DND-41 (cell line): ENCODE measurements at regions not wholly inside any gene's neighbourhood (a gene's known extent, or its start where the extent isn't known, plus 50 kb on each side); places are given as distances from the start of the nearest gene placed in this dataset.

Experiments
- ATAC-seq: fragments of 200-7000 bp; cut with Tn5 transposase; 3 replicates; pipeline ENCODE4 v1.9.1; 2021; ENCODE audit warnings: low read depth; ENCODE audit not compliant: insufficient read depth
- DNase-seq: peaks from one replicate; pipeline ENCODE4 v3.0.0-alpha.2; 2020
- H2AFZ ChIP-seq: 2 replicates; pipeline ENCODE4 v1.6.0; 2012; ENCODE audit warnings: low read depth, low read length
- H3K27ac ChIP-seq: 2 replicates; pipeline ENCODE4 v1.5.1; 2012; ENCODE audit warnings: low read length, inconsistent platforms
- H3K27me3 ChIP-seq: fragments of 200-600 bp; sonication (generic); 2 replicates; pipeline ENCODE4 v1.6.0; 2012; ENCODE audit warnings: low read length, mild to moderate bottlenecking, inconsistent platforms; ENCODE audit not compliant: insufficient read depth, poor library complexity
- H3K36me3 ChIP-seq: 2 replicates; pipeline ENCODE4 v1.5.1; 2012; ENCODE audit warnings: low read length, inconsistent platforms; ENCODE audit not compliant: insufficient read depth
- H3K4me1 ChIP-seq: 2 replicates; pipeline ENCODE4 v1.5.1; 2012; ENCODE audit warnings: mild to moderate bottlenecking, low read length; ENCODE audit not compliant: insufficient read depth
- H3K4me2 ChIP-seq: 2 replicates; pipeline ENCODE4 v1.6.0; 2012; ENCODE audit warnings: mild to moderate bottlenecking, moderate library complexity, low read length, inconsistent platforms; ENCODE audit not compliant: insufficient read depth
- H3K4me3 ChIP-seq, 2 experiments: fragments of 200-600 bp in 1 of 2; shearing (Covaris generic) in 1 of 2; 2 replicates each; pipeline ENCODE4 v1.5.1; 2012 to 2016; ENCODE audit warnings: inconsistent platforms in 2 of 2, low read length in 2 of 2, mild to moderate bottlenecking in 2 of 2, low read depth in 1 of 2, moderate library complexity in 1 of 2
- H3K79me2 ChIP-seq: 2 replicates; pipeline ENCODE4 v1.6.0; 2012; ENCODE audit warnings: low read length, inconsistent platforms; ENCODE audit not compliant: insufficient read depth
- H3K9ac ChIP-seq: 2 replicates; pipeline ENCODE4 v1.6.0; 2012; ENCODE audit warnings: low read depth, mild to moderate bottlenecking, inconsistent platforms, low read length, moderate library complexity
- H3K9me3 ChIP-seq: 2 replicates; pipeline ENCODE4 v1.5.1; 2012; ENCODE audit warnings: low read length, moderate library complexity, mild to moderate bottlenecking, inconsistent platforms; ENCODE audit not compliant: insufficient read depth, severe bottlenecking
- H4K20me1 ChIP-seq: 2 replicates; pipeline ENCODE4 v1.6.0; 2012; ENCODE audit warnings: low read length; ENCODE audit not compliant: insufficient read depth
- EZH2 ChIP-seq: IDR thresholded peaks from 3 replicates; pipeline ENCODE4 v1.6.1; 2012; ENCODE audit warnings: borderline replicate concordance, low read depth, mild to moderate bottlenecking, moderate library complexity, low read length, inconsistent platforms; ENCODE audit not compliant: severe bottlenecking
- TF ChIP-seq, protein P1 (sequence below): IDR thresholded peaks from 2 replicates; pipeline ENCODE4 v1.5.1; 2012; ENCODE audit warnings: borderline replicate concordance, low read length, moderate library complexity, mild to moderate bottlenecking; ENCODE audit not compliant: poor library complexity, severe bottlenecking; ENCODE audit errors: extremely low read depth

DNA sequence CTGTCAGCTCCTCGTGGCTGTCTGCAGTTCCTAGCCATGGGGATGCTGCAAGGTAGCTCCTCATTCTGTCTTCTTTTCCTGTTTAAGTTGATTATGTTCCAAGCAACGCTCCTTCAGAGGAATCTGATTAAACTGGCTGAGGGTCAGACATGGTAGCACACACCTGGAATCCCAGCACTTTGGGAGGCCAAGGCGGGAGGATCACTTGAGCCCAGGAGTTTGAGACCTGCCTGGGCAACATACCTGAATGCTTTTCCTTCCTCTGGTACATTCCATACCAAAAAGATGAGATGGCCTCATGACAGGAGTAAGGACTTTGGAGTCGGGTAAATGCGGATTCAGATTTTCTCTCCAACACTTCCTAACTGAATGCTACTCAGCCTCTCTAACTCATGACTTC is 246.8 kb upstream of the JARID2 start:
- Histone ChIP-seq H3K4me2 (no peak overlapping the region), H3K9ac (no peak overlapping the region), H3K4me3 (no peak overlapping the region), H3K27ac (no peak overlapping the region), H3K79me2 (no peaks in the 10 kb centered on the region), H4K20me1 (no peaks in the 10 kb centered on the region), H3K36me3 (no peaks in the 10 kb centered on the region), H3K27me3 (no peaks in the 10 kb centered on the region), H2AFZ (no peak overlapping the region), H3K4me1 (no peaks in the 10 kb centered on the region), H3K9me3 (no peaks in the 10 kb centered on the region)
- no peak for DNase-seq
- no peak for ATAC-seq
- TF ChIP-seq EZH2 = no peak
- TF ChIP-seq, protein P1, sequence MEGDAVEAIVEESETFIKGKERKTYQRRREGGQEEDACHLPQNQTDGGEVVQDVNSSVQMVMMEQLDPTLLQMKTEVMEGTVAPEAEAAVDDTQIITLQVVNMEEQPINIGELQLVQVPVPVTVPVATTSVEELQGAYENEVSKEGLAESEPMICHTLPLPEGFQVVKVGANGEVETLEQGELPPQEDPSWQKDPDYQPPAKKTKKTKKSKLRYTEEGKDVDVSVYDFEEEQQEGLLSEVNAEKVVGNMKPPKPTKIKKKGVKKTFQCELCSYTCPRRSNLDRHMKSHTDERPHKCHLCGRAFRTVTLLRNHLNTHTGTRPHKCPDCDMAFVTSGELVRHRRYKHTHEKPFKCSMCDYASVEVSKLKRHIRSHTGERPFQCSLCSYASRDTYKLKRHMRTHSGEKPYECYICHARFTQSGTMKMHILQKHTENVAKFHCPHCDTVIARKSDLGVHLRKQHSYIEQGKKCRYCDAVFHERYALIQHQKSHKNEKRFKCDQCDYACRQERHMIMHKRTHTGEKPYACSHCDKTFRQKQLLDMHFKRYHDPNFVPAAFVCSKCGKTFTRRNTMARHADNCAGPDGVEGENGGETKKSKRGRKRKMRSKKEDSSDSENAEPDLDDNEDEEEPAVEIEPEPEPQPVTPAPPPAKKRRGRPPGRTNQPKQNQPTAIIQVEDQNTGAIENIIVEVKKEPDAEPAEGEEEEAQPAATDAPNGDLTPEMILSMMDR = no peak

- DNase-seq = no peak
- Histone ChIP-seq H3K4me2 (no peak overlapping the region), H3K79me2 (no peaks in the 10 kb centered on the region), H3K9ac (no peak overlapping the region), H3K27ac (no peak overlapping the region), H3K4me3 (no peak overlapping the region), H3K36me3 (no peaks in the 10 kb centered on the region), H3K9me3 (no peaks in the 10 kb centered on the region), H3K4me1 (no peaks in the 10 kb centered on the region), H2AFZ (no peak overlapping the region), H4K20me1 (no peaks in the 10 kb centered on the region), H3K27me3 (no peaks in the 10 kb centered on the region)
- no peak for ATAC-seq
- TF ChIP-seq, protein P1 = no peak
- no peak for TF ChIP-seq EZH2
These were observed 244.5 kb upstream of the JARID2 start for GRCh38 chr6:15001326-15001910.

DNA sequence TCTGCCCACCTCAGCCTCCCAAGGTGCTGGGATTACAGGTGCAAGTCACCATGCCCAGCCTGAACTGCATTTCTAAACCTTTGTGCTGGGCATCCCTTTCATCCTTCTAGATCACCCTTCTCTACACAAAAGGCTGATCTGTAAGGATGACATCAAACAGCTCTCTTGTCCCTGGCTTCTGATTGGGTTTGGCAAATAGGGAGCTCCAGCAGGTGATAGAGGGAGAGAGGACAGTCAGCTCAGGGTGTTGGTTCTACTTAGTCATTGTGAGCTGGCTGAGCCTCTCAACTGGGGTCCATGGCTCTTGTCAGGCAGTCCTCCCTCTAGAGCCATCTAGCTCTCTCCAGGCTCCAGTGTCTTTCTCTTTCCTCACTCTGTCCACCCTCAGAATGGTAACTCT is 237.6 kb upstream of the JARID2 start:
- H3K4me1 ChIP-seq = no peaks in the 10 kb centered on the region
- H3K4me3 ChIP-seq = no peak overlapping the region
- peaks cover 2% of the 10 kb centered on the region for H3K9me3 ChIP-seq
- no peak overlapping the region for H2AFZ ChIP-seq
- H3K79me2 ChIP-seq = no peaks in the 10 kb centered on the region
- no peaks in the 10 kb centered on the region for H4K20me1 ChIP-seq
- no peaks in the 10 kb centered on the region for H3K27me3 ChIP-seq
- ATAC-seq (no peak), DNase-seq (no peak)
- TF ChIP-seq EZH2 = no peak
- TF ChIP-seq, protein P1 = no peak
- no peak overlapping the region for H3K9ac ChIP-seq
- no peak overlapping the region for H3K27ac ChIP-seq
- H3K4me2 ChIP-seq = no peak overlapping the region
- H3K36me3 ChIP-seq = no peaks in the 10 kb centered on the region

- Histone ChIP-seq H3K27ac (no peak overlapping the region), H3K4me1 (no peaks in the 10 kb centered on the region), H3K27me3 (no peaks in the 10 kb centered on the region), H4K20me1 (no peaks in the 10 kb centered on the region), H3K9ac (no peak overlapping the region), H3K4me2 (no peak overlapping the region), H3K4me3 (no peak overlapping the region), H3K79me2 (no peaks in the 10 kb centered on the region), H3K9me3 (no peaks in the 10 kb centered on the region), H2AFZ (no peak overlapping the region), H3K36me3 (no peaks in the 10 kb centered on the region)
- ATAC-seq (no peak), DNase-seq (no peak)
- TF ChIP-seq, protein P1 = no peak
- no peak for TF ChIP-seq EZH2
These were observed 230.9 kb upstream of the JARID2 start for GRCh38 chr6:15014958-15015357.
